ENCODE measurements at regions not wholly inside any gene's neighbourhood (a gene's known extent, or its start where the extent isn't known, plus 50 kb on each side); places are given as distances from the start of the nearest gene placed in this dataset.

- no peaks in the 10 kb centered on the region for H3K4me1 Mint-ChIP-seq
- peaks cover 15% of the 10 kb centered on the region for H3K27me3 Mint-ChIP-seq
- no peak overlapping the region for H3K4me3 Mint-ChIP-seq
- no peak overlapping the region for H3K27ac Mint-ChIP-seq
- H3K9me3 Mint-ChIP-seq = no peaks in the 10 kb centered on the region
- no peaks in the 10 kb centered on the region for H3K36me3 Mint-ChIP-seq
Measured at GRCh38 chr20:48094944-48095343, 309.7 kb upstream of the SULF2 start.

GRCh38 chr20:48094196-48094749 lies 309.0 kb upstream of the SULF2 start:
- H3K9me3 Mint-ChIP-seq = peaks cover 0 to 4% (median 0%) of the 10 kb centered on the region in 3 donors
- no peaks in the 10 kb centered on the region for H3K4me1 Mint-ChIP-seq
- no peak overlapping the region for H3K27ac Mint-ChIP-seq
- H3K36me3 Mint-ChIP-seq = no peaks in the 10 kb centered on the region
- H3K4me3 Mint-ChIP-seq = no peak overlapping the region
- H3K27me3 Mint-ChIP-seq = peaks cover 20% of the 10 kb centered on the region

DNA sequence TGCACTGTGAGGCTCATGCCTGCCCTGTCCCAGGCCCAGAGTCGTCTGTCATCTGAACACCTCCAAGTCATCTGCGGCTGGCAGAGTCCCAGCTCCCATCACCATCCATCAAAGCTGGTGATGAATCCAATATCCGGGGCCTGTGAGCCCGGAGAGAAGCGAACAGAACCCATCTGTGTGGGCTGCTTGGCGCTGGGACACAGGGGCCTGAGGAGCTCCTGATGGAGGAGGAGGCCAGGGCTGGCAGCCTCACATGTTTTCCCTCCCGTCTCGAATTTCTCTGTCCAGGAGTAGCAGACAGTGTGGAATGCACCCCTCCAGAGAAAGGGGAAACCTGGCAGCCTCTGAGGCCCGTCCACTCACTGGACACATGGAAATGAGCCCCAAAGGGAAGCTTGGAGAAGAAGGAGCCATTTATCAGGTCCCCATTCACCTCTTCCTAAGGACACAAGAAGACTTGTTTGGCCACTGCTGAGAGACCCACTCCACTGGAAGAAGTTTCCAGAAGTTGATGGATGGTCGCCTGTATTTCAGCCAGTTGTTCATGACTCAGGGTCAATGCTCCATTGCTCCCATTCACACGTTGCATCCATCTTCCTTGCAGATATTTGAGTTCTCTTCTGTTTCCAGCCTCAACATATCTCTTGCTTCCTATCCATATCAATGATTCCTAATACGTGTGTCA lies 307.5 kb upstream of the SULF2 start:
- H3K36me3 Mint-ChIP-seq = no peaks in the 10 kb centered on the region
- H3K27ac Mint-ChIP-seq = no peak overlapping the region
- no peak overlapping the region for H3K4me3 Mint-ChIP-seq
- H3K4me1 Mint-ChIP-seq = no peaks in the 10 kb centered on the region
- H3K27me3 Mint-ChIP-seq = peaks cover 23% of the 10 kb centered on the region
- peaks cover 0 to 4% (median 0%) of the 10 kb centered on the region in 3 donors for H3K9me3 Mint-ChIP-seq

DNA sequence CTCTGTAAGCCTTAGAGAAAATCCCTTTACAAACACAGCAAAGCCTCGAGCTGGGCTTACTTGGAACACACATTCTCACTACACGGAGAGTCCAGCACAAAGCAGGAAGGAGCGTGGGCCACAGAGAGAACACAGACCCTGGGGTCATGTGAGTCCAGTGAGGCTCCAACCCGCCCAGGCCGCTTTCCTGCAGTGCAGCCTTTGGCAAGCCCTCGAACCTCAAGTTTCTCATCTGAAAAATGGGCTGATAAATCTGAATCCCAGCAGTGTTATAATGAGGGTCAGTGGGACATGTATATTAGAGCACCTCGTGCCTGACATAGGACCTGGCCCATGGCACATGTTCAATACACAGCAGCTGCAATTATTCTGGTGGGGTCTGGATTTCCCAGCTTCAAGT lies 305.5 kb upstream of the SULF2 start:
- Mint-ChIP-seq H3K27ac (no peak overlapping the region), H3K9me3 (peaks cover 0 to 4% (median 0%) of the 10 kb centered on the region in 3 donors), H3K4me1 (no peaks in the 10 kb centered on the region), H3K27me3 (peaks cover 21% of the 10 kb centered on the region), H3K4me3 (no peak overlapping the region), H3K36me3 (no peaks in the 10 kb centered on the region)

- Mint-ChIP-seq H3K36me3 (no peaks in the 10 kb centered on the region), H3K27ac (no peak overlapping the region), H3K27me3 (peaks cover 21% of the 10 kb centered on the region), H3K4me1 (no peaks in the 10 kb centered on the region), H3K9me3 (peaks cover 0 to 4% (median under 1%) of the 10 kb centered on the region in 3 donors), H3K4me3 (no peak overlapping the region)
Measured at GRCh38 chr20:48090314-48090713, 305.0 kb upstream of the SULF2 start.

- peaks cover 2% of the 10 kb centered on the region for H3K36me3 Mint-ChIP-seq
- peaks cover 7% of the 10 kb centered on the region for H3K27me3 Mint-ChIP-seq
- no peak overlapping the region for H3K4me3 Mint-ChIP-seq
- no peak overlapping the region for H3K27ac Mint-ChIP-seq
- H3K4me1 Mint-ChIP-seq = no peaks in the 10 kb centered on the region
- H3K9me3 Mint-ChIP-seq = peaks cover 0 to 12% (median 0%) of the 10 kb centered on the region in 3 donors
Measured at GRCh38 chr20:48080583-48080982, 295.3 kb upstream of the SULF2 start.

GRCh38 chr20:48079028-48079427 lies 293.7 kb upstream of the SULF2 start:
- H3K4me3 Mint-ChIP-seq = no peak overlapping the region
- peaks cover 8% of the 10 kb centered on the region for H3K27me3 Mint-ChIP-seq
- H3K4me1 Mint-ChIP-seq = no peaks in the 10 kb centered on the region
- H3K9me3 Mint-ChIP-seq = peaks cover 0 to 5% (median 0%) of the 10 kb centered on the region in 3 donors
- peaks cover 2% of the 10 kb centered on the region for H3K36me3 Mint-ChIP-seq
- no peak overlapping the region for H3K27ac Mint-ChIP-seq

DNA sequence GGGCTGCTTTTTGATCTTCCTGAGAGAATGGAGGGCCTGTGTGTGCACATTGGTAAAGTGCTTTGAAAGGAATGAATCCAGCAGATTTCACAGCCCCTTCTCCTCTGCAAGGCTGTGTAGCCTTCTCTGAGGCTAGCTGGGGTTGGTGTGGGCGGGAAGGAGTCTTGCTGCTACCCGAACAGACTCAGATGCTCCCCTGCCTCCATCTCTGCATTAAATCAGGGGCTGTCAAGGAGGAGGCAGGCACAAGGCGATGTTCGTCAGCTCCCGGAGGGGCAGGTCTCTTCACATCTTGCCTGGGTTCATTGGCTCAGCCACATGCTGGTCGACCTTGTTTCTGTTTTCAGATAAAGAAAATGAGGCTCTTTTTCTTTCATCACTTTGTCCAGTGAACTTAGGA lies 291.5 kb upstream of the SULF2 start:
- Mint-ChIP-seq H3K4me1 (no peaks in the 10 kb centered on the region), H3K27me3 (peaks cover 5% of the 10 kb centered on the region), H3K4me3 (no peak overlapping the region), H3K27ac (no peak overlapping the region), H3K36me3 (no peaks in the 10 kb centered on the region), H3K9me3 (peaks cover 0 to 3% (median 0%) of the 10 kb centered on the region in 3 donors)

DNA sequence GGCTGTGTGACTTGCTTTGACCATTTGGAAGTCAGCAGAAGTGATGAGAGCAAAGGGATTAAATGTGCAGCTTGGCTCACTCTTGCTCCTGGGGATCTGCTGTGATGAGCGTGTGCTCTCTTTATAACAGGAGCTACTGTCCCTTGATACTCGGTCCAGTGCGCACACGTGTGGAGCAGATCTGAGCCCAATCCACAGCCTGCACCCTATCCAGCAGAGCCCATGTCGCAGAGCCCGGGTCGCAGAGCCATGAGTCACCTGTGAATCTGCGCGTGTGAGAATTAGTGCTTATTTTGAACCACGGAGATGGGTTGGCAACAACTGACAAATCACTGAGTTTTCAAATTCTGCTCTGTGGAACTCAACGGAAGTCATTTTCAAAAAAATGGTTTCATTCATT lies 291.0 kb upstream of the SULF2 start:
- H3K9me3 Mint-ChIP-seq = peaks cover 0 to 3% (median 0%) of the 10 kb centered on the region in 3 donors
- peaks cover 5% of the 10 kb centered on the region for H3K27me3 Mint-ChIP-seq
- H3K4me3 Mint-ChIP-seq = no peak overlapping the region

GRCh38 chr20:48075591-48076174 lies 290.4 kb upstream of the SULF2 start:
- Mint-ChIP-seq H3K27me3 (peaks cover 5% of the 10 kb centered on the region), H3K4me3 (no peak overlapping the region), H3K36me3 (no peaks in the 10 kb centered on the region), H3K27ac (no peak overlapping the region), H3K9me3 (peaks cover 0 to 3% (median 0%) of the 10 kb centered on the region in 3 donors), H3K4me1 (no peaks in the 10 kb centered on the region)

More for the DNA sequence above, 291.0 kb upstream of the SULF2 start:
- no peaks in the 10 kb centered on the region for H3K4me1 Mint-ChIP-seq
- no peak overlapping the region for H3K27ac Mint-ChIP-seq
- H3K36me3 Mint-ChIP-seq = no peaks in the 10 kb centered on the region

DNA sequence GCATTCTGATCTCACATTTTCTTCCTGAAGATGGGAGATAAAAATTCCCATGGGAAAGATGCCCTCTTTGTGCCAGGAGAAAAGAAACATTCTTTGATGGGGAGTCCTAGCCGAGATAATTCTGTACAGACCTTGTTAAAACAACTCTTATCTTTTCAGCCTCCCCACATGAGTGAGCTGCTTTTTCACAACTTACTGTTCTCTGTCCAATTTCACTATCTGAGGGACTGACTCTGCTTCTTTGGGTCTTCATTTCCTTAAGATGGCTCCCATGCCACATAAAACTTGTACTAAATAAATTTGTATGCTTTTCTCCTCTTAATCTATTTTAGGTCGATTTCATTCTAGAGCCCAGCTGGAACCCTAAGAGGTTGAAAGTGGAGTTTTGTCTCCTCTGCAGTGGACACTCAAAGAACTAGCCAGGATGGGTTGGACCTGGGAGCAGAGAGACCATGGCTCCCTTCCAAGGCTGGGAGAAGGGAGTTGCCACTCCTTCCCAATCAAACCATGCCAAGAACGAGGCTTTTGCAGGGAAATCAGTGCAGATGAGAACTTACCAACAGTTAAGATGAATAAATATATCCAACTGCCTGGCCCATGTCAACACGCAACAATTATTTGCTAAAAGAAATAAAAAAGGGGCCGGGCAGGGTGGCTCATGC lies 285.8 kb upstream of the SULF2 start:
- Mint-ChIP-seq H3K9me3 (peaks cover 0 to 1% (median 0%) of the 10 kb centered on the region in 3 donors), H3K4me3 (no peak overlapping the region), H3K27ac (no peak overlapping the region), H3K27me3 (peaks cover 5% of the 10 kb centered on the region), H3K4me1 (peaks cover 0 to under 1% (median 0%) of the 10 kb centered on the region in 3 donors), H3K36me3 (no peaks in the 10 kb centered on the region)

DNA sequence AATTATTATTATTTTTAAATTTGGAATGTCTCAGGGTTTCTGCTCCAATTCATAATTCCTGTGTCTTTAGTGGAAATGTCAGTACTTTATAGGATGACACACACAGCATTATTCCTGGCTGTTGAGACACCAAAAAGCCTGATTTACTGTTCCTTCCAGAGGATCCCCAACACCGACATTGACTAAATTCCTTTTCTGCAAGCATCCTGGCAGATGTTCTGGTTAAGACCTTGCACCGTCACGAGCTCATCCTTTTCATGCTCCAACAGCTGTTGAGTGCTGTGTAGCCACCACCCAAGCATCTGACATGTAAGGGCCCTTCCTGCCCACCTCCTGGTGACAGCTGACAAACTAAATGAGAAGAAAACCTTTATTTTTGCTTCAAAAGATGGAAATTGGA lies 284.3 kb upstream of the SULF2 start:
- Mint-ChIP-seq H3K4me3 (no peak overlapping the region), H3K9me3 (peaks cover 0 to 1% (median 0%) of the 10 kb centered on the region in 3 donors), H3K27me3 (peaks cover 2% of the 10 kb centered on the region), H3K27ac (no peak overlapping the region), H3K36me3 (no peaks in the 10 kb centered on the region), H3K4me1 (peaks cover 0 to 8% (median 3%) of the 10 kb centered on the region in 3 donors)

- H3K27ac Mint-ChIP-seq = no peak overlapping the region
- peaks cover 0 to 8% (median 3%) of the 10 kb centered on the region in 3 donors for H3K4me1 Mint-ChIP-seq
- H3K36me3 Mint-ChIP-seq = no peaks in the 10 kb centered on the region
- H3K27me3 Mint-ChIP-seq = peaks cover 2% of the 10 kb centered on the region
- H3K4me3 Mint-ChIP-seq = no peak overlapping the region
- peaks cover 0 to 2% (median 1%) of the 10 kb centered on the region in 3 donors for H3K9me3 Mint-ChIP-seq
Measured at GRCh38 chr20:48066851-48067250, 281.6 kb upstream of the SULF2 start.

DNA sequence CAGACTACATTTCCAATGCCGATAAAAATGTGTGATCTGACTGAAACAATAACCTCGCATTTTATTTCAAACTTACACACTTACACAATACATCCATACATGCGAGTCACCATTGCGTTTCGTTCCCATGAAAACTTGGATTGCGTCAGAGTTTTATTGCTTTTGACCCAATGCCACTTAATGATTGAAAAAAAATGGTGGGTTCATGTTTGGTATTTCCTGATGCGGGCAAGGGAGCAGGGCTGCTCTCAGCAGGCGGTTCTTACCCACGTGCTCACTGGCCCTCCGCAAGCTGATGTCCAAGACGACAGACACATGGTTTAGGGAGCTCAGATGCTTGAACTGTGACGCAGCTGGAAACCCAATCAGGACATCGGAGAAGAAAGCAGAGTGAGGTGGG lies 281.0 kb upstream of the SULF2 start:
- no peak overlapping the region for H3K4me3 Mint-ChIP-seq
- peaks cover 2% of the 10 kb centered on the region for H3K27me3 Mint-ChIP-seq
- no peaks in the 10 kb centered on the region for H3K36me3 Mint-ChIP-seq
- peaks cover 0 to 2% (median 1%) of the 10 kb centered on the region in 3 donors for H3K9me3 Mint-ChIP-seq
- H3K27ac Mint-ChIP-seq = no peak overlapping the region
- H3K4me1 Mint-ChIP-seq = peaks cover 0 to 8% (median 3%) of the 10 kb centered on the region in 3 donors

GRCh38 chr20:48065833-48066232 lies 280.6 kb upstream of the SULF2 start:
- Mint-ChIP-seq H3K4me3 (no peak overlapping the region), H3K27me3 (peaks cover 2% of the 10 kb centered on the region), H3K36me3 (no peaks in the 10 kb centered on the region), H3K4me1 (peaks cover 0 to 8% (median 3%) of the 10 kb centered on the region in 3 donors), H3K9me3 (peaks cover 0 to 2% (median 1%) of the 10 kb centered on the region in 3 donors), H3K27ac (no peak overlapping the region)

Data from IgD-negative memory B cell (primary cell).